Brain microvascular endothelial cell (primary cell): ENCODE measurements at regions not wholly inside any gene's neighbourhood (a gene's known extent, or its start where the extent isn't known, plus 50 kb on each side); places are given as distances from the start of the nearest gene placed in this dataset.

ENCODE experiments used
- DNase-seq: peaks from one replicate; pipeline ENCODE4 v3.0.0-alpha.2; 2020
- H3K27ac ChIP-seq: fragments of 250-450 bp; sonication (Bioruptor Pico); 2 replicates; pipeline ENCODE4 v1.5.1; 2020; ENCODE audit warnings: mild to moderate bottlenecking, moderate library complexity
- H3K27me3 ChIP-seq: fragments of 250-450 bp; sonication (Bioruptor Pico); replicated peaks from 2 replicates; pipeline ENCODE4 v1.5.1; 2020; ENCODE audit warnings: mild to moderate bottlenecking
- H3K36me3 ChIP-seq: fragments of 250-450 bp; sonication (Bioruptor Pico); replicated peaks from 2 replicates; pipeline ENCODE4 v1.5.1; 2020; ENCODE audit warnings: mild to moderate bottlenecking
- H3K4me3 ChIP-seq: 2 replicates; pipeline ENCODE4 v1.5.1; 2011; ENCODE audit warnings: low read depth, mild to moderate bottlenecking, control low read depth, low read length, moderate library complexity
- CTCF ChIP-seq: IDR thresholded peaks from 2 replicates; pipeline ENCODE4 v1.5.1; 2011; ENCODE audit warnings: low read depth, mild to moderate bottlenecking, moderate library complexity, low read length, control low read depth, inconsistent platforms; ENCODE audit errors: missing control alignments
- in situ Hi-C: cut with HindIII; loops from 2 replicates; pipeline ENCODE4 v1.10.0; 2017; ENCODE audit warnings: low sequenced_read_pairs, low pct_ligation_motif_present

- no peak overlapping the region for H3K4me3 ChIP-seq
- DNase-seq = no peak
- in situ Hi-C loops = no loop called here
- H3K36me3 ChIP-seq = no peaks in the 10 kb centered on the region
- H3K27me3 ChIP-seq = no peaks in the 10 kb centered on the region
- TF ChIP-seq CTCF = no peak
- no peak overlapping the region for H3K27ac ChIP-seq
Observed at GRCh38 chr4:34009951-34010350, 2234.4 kb downstream of the ARAP2 start.

- Histone ChIP-seq H3K36me3 (no peaks in the 10 kb centered on the region), H3K27ac (no peak overlapping the region), H3K4me3 (no peak overlapping the region), H3K27me3 (no peaks in the 10 kb centered on the region)
- no peak for DNase-seq
- no peak for TF ChIP-seq CTCF
- in situ Hi-C loops = no loop called here
Observed at GRCh38 chr4:34010751-34011519, 2233.4 kb downstream of the ARAP2 start.

- in situ Hi-C loops = no loop called here
- H3K4me3 ChIP-seq = no peak overlapping the region
- H3K27ac ChIP-seq = no peak overlapping the region
- no peaks in the 10 kb centered on the region for H3K27me3 ChIP-seq
- DNase-seq = no peak
- H3K36me3 ChIP-seq = no peaks in the 10 kb centered on the region
- TF ChIP-seq CTCF = no peak
Observed at GRCh38 chr4:34035225-34035624, 2209.1 kb downstream of the ARAP2 start.

GRCh38 chr4:34037280-34037679 is 2207.0 kb downstream of the ARAP2 start:
- Histone ChIP-seq H3K4me3 (no peak overlapping the region), H3K27ac (no peak overlapping the region), H3K27me3 (no peaks in the 10 kb centered on the region), H3K36me3 (no peaks in the 10 kb centered on the region)
- TF ChIP-seq CTCF = no peak
- in situ Hi-C loops = no loop called here
- no peak for DNase-seq

- TF ChIP-seq CTCF = no peak
- no peaks in the 10 kb centered on the region for H3K36me3 ChIP-seq
- in situ Hi-C loops = no loop called here
- H3K4me3 ChIP-seq = no peak overlapping the region
- H3K27ac ChIP-seq = no peak overlapping the region
- H3K27me3 ChIP-seq = no peaks in the 10 kb centered on the region
- DNase-seq = no peak
Observed at GRCh38 chr4:34039766-34040165, 2204.5 kb downstream of the ARAP2 start.

- no peak for TF ChIP-seq CTCF
- H3K27ac ChIP-seq = no peak overlapping the region
- DNase-seq = no peak
- in situ Hi-C loops = no loop called here
- H3K4me3 ChIP-seq = no peak overlapping the region
- H3K36me3 ChIP-seq = no peaks in the 10 kb centered on the region
- H3K27me3 ChIP-seq = no peaks in the 10 kb centered on the region
Observed at GRCh38 chr4:34043131-34043530, 2201.2 kb downstream of the ARAP2 start.
